ENCODE measurements at regions not wholly inside any gene's neighbourhood (a gene's known extent, or its start where the extent isn't known, plus 50 kb on each side); places are given as distances from the start of the nearest gene placed in this dataset.
"Not testable (repeated sequence)": the region's sequence is repeated elsewhere in the genome, so short reads cannot be mapped to it uniquely, and the experiment has no call there.

GRCh38 chr11:19429108-19429760 lies 188.5 kb upstream of the E2F8 start:
- ATAC-seq: no peak

GRCh38 chr11:19428206-19429002 lies 187.7 kb upstream of the E2F8 start:
- ATAC-seq: peak in 1 of 2 donors; percentile 55

GRCh38 chr11:19426756-19427403 lies 186.1 kb upstream of the E2F8 start:
- ATAC-seq: no peak

GRCh38 chr11:19426011-19426755 lies 185.4 kb upstream of the E2F8 start:
- no peak for ATAC-seq

GRCh38 chr11:19422276-19422675 lies 181.5 kb upstream of the E2F8 start:
- no peak for ATAC-seq

- ATAC-seq: no peak
These were observed 180.3 kb upstream of the E2F8 start for GRCh38 chr11:19420868-19421533.

- no peak for ATAC-seq
These were observed 179.1 kb upstream of the E2F8 start for GRCh38 chr11:19419808-19420207.

- no peak for ATAC-seq
These were observed 178.4 kb upstream of the E2F8 start for GRCh38 chr11:19419021-19419750.

GRCh38 chr11:19418221-19418620 lies 177.5 kb upstream of the E2F8 start:
- ATAC-seq: no peak

- not testable (repeated sequence) for ATAC-seq
These were observed 171.3 kb upstream of the E2F8 start for GRCh38 chr11:19412070-19412469.

- ATAC-seq: no peak
These were observed 169.3 kb upstream of the E2F8 start for GRCh38 chr11:19410032-19410431.

GRCh38 chr11:19409307-19409706 lies 168.6 kb upstream of the E2F8 start:
- ATAC-seq: no peak

- ATAC-seq: no peak
These were observed 167.0 kb upstream of the E2F8 start for GRCh38 chr11:19407677-19408270.

- no peak for ATAC-seq
These were observed 165.2 kb upstream of the E2F8 start for GRCh38 chr11:19405966-19406365.

GRCh38 chr11:19404787-19405186 lies 164.0 kb upstream of the E2F8 start:
- no peak for ATAC-seq

GRCh38 chr11:19403196-19403895 lies 162.6 kb upstream of the E2F8 start:
- no peak for ATAC-seq

- no peak for ATAC-seq
These were observed 159.6 kb upstream of the E2F8 start for GRCh38 chr11:19400296-19400695.

GRCh38 chr11:19398772-19399527 lies 158.2 kb upstream of the E2F8 start:
- ATAC-seq: no peak

GRCh38 chr11:19398273-19398672 lies 157.5 kb upstream of the E2F8 start:
- no peak for ATAC-seq

GRCh38 chr11:19395050-19395449 lies 154.3 kb upstream of the E2F8 start:
- ATAC-seq: no peak

Measured in activated CD4-positive, CD25-positive, alpha-beta regulatory T cell treated with anti-CD3 and anti-CD28 coated beads, Interleukin-2, amount 50 U/mL, for 24 hours (primary cell).